Skeletal muscle satellite cell (primary cell): ENCODE measurements at regions not wholly inside any gene's neighbourhood (a gene's known extent, or its start where the extent isn't known, plus 50 kb on each side); places are given as distances from the start of the nearest gene placed in this dataset.
"Not testable (repeated sequence)": the region's sequence is repeated elsewhere in the genome, so short reads cannot be mapped to it uniquely, and the experiment has no call there.

Source experiments
- H3K27me3 ChIP-seq: 2 replicates; pipeline ENCODE4 v1.7.0; 2013; ENCODE audit warnings: low read length; ENCODE audit not compliant: control insufficient read depth, insufficient read depth
- H3K36me3 ChIP-seq: 2 replicates; pipeline ENCODE4 v1.7.0; 2013; ENCODE audit warnings: mild to moderate bottlenecking, control low read depth, low read length; ENCODE audit not compliant: insufficient read depth
- H3K4me1 ChIP-seq: 2 replicates; pipeline ENCODE4 v1.7.0; 2013; ENCODE audit warnings: low read length; ENCODE audit not compliant: control insufficient read depth, insufficient read depth
- H3K4me2 ChIP-seq: 2 replicates; pipeline ENCODE4 v1.7.0; 2013; ENCODE audit warnings: mild to moderate bottlenecking, low read length
- H3K4me3 ChIP-seq: 2 replicates; pipeline ENCODE4 v1.7.0; 2013; ENCODE audit warnings: low read length
- H3K9ac ChIP-seq: 2 replicates; pipeline ENCODE4 v1.7.0; 2013; ENCODE audit warnings: mild to moderate bottlenecking, low read depth, low read length, moderate library complexity
- H3K9me3 ChIP-seq: replicated peaks from 2 replicates; pipeline ENCODE4 v1.7.0; 2013; ENCODE audit warnings: mild to moderate bottlenecking, control low read depth, low read length

GRCh38 chr6:112459758-112460304 is 112.7 kb downstream of the RFPL4B start:
- no peak overlapping the region for H3K4me2 ChIP-seq
- no peak overlapping the region for H3K9ac ChIP-seq
- H3K9me3 ChIP-seq, result no peaks in the 10 kb centered on the region
- H3K36me3 ChIP-seq, result no peaks in the 10 kb centered on the region
- H3K4me1 ChIP-seq, result peaks cover 18% of the 10 kb centered on the region
- H3K27me3 ChIP-seq, result no peaks in the 10 kb centered on the region
- H3K4me3 ChIP-seq, result no peak overlapping the region

GRCh38 chr6:112464901-112465665 is 118.0 kb downstream of the RFPL4B start:
- Histone ChIP-seq H3K4me3 (no peak overlapping the region), H3K9ac (no peak overlapping the region), H3K4me1 (peaks cover 38% of the 10 kb centered on the region), H3K9me3 (no peaks in the 10 kb centered on the region), H3K36me3 (no peaks in the 10 kb centered on the region), H3K27me3 (no peaks in the 10 kb centered on the region), H3K4me2 (no peak overlapping the region)

- peak overlapping the region; percentile 46 for H3K9ac ChIP-seq
- peaks cover 28% of the 10 kb centered on the region for H3K4me1 ChIP-seq
- H3K4me3 ChIP-seq, result peak overlapping the region; percentile 33
Measured at GRCh38 chr6:112466373-112467151, 119.4 kb downstream of the RFPL4B start.

GRCh38 chr6:112468359-112468758 is 121.2 kb downstream of the RFPL4B start:
- Histone ChIP-seq H3K4me1 (peaks cover 26% of the 10 kb centered on the region), H3K4me2 (no peak overlapping the region), H3K27me3 (no peaks in the 10 kb centered on the region), H3K9me3 (no peaks in the 10 kb centered on the region), H3K4me3 (no peak overlapping the region), H3K36me3 (no peaks in the 10 kb centered on the region), H3K9ac (peak overlapping the region; percentile 46)

More at GRCh38 chr6:112466373-112467151, 119.4 kb downstream of the RFPL4B start:
- Histone ChIP-seq H3K36me3 (no peaks in the 10 kb centered on the region), H3K27me3 (no peaks in the 10 kb centered on the region), H3K9me3 (no peaks in the 10 kb centered on the region), H3K4me2 (peak overlapping the region; percentile 68)

- no peaks in the 10 kb centered on the region for H3K36me3 ChIP-seq
- peak overlapping the region; percentile 46 for H3K9ac ChIP-seq
- no peaks in the 10 kb centered on the region for H3K9me3 ChIP-seq
- H3K4me3 ChIP-seq, result no peak overlapping the region
- H3K27me3 ChIP-seq, result no peaks in the 10 kb centered on the region
- H3K4me2 ChIP-seq, result no peak overlapping the region
- peaks cover 26% of the 10 kb centered on the region for H3K4me1 ChIP-seq
Measured at GRCh38 chr6:112469306-112469705, 122.2 kb downstream of the RFPL4B start.

GRCh38 chr6:112470376-112470775 is 123.2 kb downstream of the RFPL4B start:
- Histone ChIP-seq H3K9ac (no peak overlapping the region), H3K27me3 (no peaks in the 10 kb centered on the region), H3K36me3 (no peaks in the 10 kb centered on the region), H3K4me2 (no peak overlapping the region), H3K4me1 (peaks cover 29% of the 10 kb centered on the region), H3K9me3 (no peaks in the 10 kb centered on the region), H3K4me3 (no peak overlapping the region)

- Histone ChIP-seq H3K4me1 (peaks cover 30% of the 10 kb centered on the region), H3K36me3 (no peaks in the 10 kb centered on the region), H3K9me3 (no peaks in the 10 kb centered on the region), H3K4me2 (no peak overlapping the region), H3K9ac (no peak overlapping the region), H3K4me3 (no peak overlapping the region), H3K27me3 (no peaks in the 10 kb centered on the region)
Measured at GRCh38 chr6:112470950-112471349, 123.8 kb downstream of the RFPL4B start.

- peaks cover 8% of the 10 kb centered on the region for H3K4me1 ChIP-seq
- no peaks in the 10 kb centered on the region for H3K27me3 ChIP-seq
- no peaks in the 10 kb centered on the region for H3K9me3 ChIP-seq
- no peak overlapping the region for H3K4me3 ChIP-seq
- H3K4me2 ChIP-seq, result no peak overlapping the region
- H3K36me3 ChIP-seq, result no peaks in the 10 kb centered on the region
- peak overlapping the region; percentile 36 for H3K9ac ChIP-seq
Measured at GRCh38 chr6:112475083-112475482, 128.0 kb downstream of the RFPL4B start.

GRCh38 chr6:112477125-112477524 is 130.0 kb downstream of the RFPL4B start:
- Histone ChIP-seq H3K4me2 (no peak overlapping the region), H3K9me3 (no peaks in the 10 kb centered on the region), H3K4me3 (no peak overlapping the region), H3K9ac (no peak overlapping the region), H3K27me3 (no peaks in the 10 kb centered on the region), H3K36me3 (no peaks in the 10 kb centered on the region), H3K4me1 (peaks cover 12% of the 10 kb centered on the region)

GRCh38 chr6:112478036-112478435 is 130.9 kb downstream of the RFPL4B start:
- Histone ChIP-seq H3K36me3 (no peaks in the 10 kb centered on the region), H3K4me2 (no peak overlapping the region), H3K9ac (no peak overlapping the region), H3K9me3 (no peaks in the 10 kb centered on the region), H3K4me1 (peaks cover 12% of the 10 kb centered on the region), H3K27me3 (no peaks in the 10 kb centered on the region), H3K4me3 (no peak overlapping the region)

- H3K4me3 ChIP-seq, H3K9ac ChIP-seq, H3K9me3 ChIP-seq, H3K27me3 ChIP-seq, H3K4me1 ChIP-seq, H3K4me2 ChIP-seq, H3K36me3 ChIP-seq: not testable (repeated sequence)
Measured at GRCh38 chr6:112479975-112480374, 132.8 kb downstream of the RFPL4B start.
